ENCODE measurements at regions not wholly inside any gene's neighbourhood (a gene's known extent, or its start where the extent isn't known, plus 50 kb on each side); places are given as distances from the start of the nearest gene placed in this dataset.

DNA sequence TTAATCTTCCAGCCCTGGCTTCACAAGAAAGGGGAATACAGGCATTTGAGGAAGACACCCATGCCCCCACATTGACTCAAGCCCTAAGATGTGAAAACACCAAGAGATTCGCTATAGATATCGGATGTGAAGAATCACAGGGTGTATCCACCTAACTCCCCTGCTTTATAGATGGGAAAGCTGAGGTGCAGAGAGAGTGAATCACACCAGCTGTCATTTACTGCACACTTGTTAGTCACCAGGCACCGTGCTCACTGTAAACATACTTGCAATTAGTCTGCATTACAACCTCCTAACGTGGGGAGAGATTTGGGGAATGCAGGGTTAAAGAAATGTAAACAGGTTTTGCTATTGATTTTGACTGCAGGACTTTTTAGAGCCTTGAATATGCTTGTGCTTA lies 325.5 kb downstream of the C16orf95 start:
- H3K4me1 ChIP-seq (ENCODE audit: control insufficient read depth, insufficient read depth, low read length) = peaks cover 7% of the 10 kb centered on the region

DNA sequence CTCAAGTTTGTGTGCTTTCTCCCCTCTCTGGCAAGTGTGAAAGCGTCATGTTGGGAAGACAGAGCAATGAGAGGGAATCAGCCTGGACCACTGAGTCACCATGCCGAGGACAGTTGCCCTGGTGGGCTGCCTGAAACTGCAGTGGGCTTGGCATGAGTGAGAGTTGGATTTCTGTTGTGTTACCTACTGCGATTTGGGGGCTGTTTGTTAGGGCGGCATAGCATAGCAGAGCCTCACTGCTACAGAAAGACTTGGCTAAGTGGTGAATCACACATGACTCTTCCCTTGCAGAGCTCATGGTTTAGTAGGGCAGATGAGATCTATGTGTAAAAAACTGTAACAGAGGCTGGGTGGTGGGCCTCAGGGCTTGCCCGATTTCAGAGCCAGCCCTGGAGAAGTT lies 324.6 kb downstream of the C16orf95 start:
- Histone ChIP-seq H3K4me1 (ENCODE audit: control insufficient read depth, insufficient read depth, low read length) (peaks cover 7% of the 10 kb centered on the region), H3K9me3 (ENCODE audit: control insufficient read depth, low read length) (no peaks in the 10 kb centered on the region), H3K36me3 (ENCODE audit: control insufficient read depth, insufficient read depth, low read length) (no peaks in the 10 kb centered on the region), H3K4me3 (ENCODE audit: insufficient read depth, low read depth, low read length) (no peak overlapping the region), H3K27me3 (ENCODE audit: control insufficient read depth, insufficient read depth, low read length, poor library complexity, severe bottlenecking) (peaks cover 7% of the 10 kb centered on the region), H3K27ac (ENCODE audit: insufficient read depth, low read depth, low read length, poor library complexity, severe bottlenecking) (no peak overlapping the region)
- WGBS, 2 experiments = 86 to 89% methylated on average over 5 of the region's 5 CpGs

More for the DNA sequence above, 325.5 kb downstream of the C16orf95 start:
- Histone ChIP-seq H3K27ac (ENCODE audit: insufficient read depth, low read depth, low read length, poor library complexity, severe bottlenecking) (no peak overlapping the region), H3K36me3 (ENCODE audit: control insufficient read depth, insufficient read depth, low read length) (no peaks in the 10 kb centered on the region), H3K4me3 (ENCODE audit: insufficient read depth, low read depth, low read length) (no peak overlapping the region), H3K27me3 (ENCODE audit: control insufficient read depth, insufficient read depth, low read length, poor library complexity, severe bottlenecking) (peaks cover 5% of the 10 kb centered on the region), H3K9me3 (ENCODE audit: control insufficient read depth, low read length) (no peaks in the 10 kb centered on the region)
- WGBS, 2 experiments = 74 to 77% methylated on average over 3 to 4 of the region's 4 CpGs

DNA sequence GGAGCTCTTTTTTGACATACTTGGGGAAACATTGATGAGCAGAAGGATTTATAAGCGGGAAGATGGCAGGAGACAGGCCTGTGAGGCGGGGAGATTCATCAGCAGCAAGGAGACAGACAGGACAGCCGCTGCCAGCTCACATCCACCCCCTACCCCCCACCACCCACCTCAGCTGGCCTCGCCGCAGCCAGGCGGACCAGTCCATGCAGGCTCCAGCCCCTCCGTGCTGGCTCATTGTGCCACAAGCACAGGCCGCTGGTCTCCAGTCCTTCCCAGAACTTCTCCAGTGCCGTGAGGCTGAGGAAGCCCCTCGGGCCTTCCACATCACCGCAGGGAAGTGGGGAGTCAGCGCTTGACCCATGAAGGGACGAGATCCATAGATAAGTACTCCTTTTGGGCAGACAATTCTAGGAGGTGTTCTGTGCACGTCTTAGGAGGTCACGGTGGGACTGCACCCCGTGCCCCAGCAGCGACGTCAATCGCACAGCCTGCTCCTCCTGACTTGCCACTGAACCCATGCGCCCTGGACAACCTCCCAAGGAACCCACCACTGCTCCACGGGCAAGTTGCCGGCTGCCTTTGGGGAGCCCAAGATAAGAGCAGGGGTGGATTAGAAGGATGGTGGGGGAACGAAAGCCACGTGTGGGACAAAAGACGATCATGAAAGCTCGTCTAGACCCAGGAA lies 323.6 kb downstream of the C16orf95 start:
- no peak overlapping the region for H3K27ac ChIP-seq (ENCODE audit: insufficient read depth, low read depth, low read length, poor library complexity, severe bottlenecking)
- no peak overlapping the region for H3K4me3 ChIP-seq (ENCODE audit: insufficient read depth, low read depth, low read length)
- peaks cover 7% of the 10 kb centered on the region for H3K4me1 ChIP-seq (ENCODE audit: control insufficient read depth, insufficient read depth, low read length)
- H3K36me3 ChIP-seq (ENCODE audit: control insufficient read depth, insufficient read depth, low read length) = no peaks in the 10 kb centered on the region
- 95 to 96% methylated on average over 26 of the region's 26 CpGs for WGBS, 2 experiments
- H3K27me3 ChIP-seq (ENCODE audit: control insufficient read depth, insufficient read depth, low read length, poor library complexity, severe bottlenecking) = peaks cover 7% of the 10 kb centered on the region
- H3K9me3 ChIP-seq (ENCODE audit: control insufficient read depth, low read length) = no peaks in the 10 kb centered on the region

GRCh38 chr16:86994215-86994614 lies 323.0 kb downstream of the C16orf95 start:
- H3K9me3 ChIP-seq (ENCODE audit: control insufficient read depth, low read length) = no peaks in the 10 kb centered on the region
- peaks cover 7% of the 10 kb centered on the region for H3K4me1 ChIP-seq (ENCODE audit: control insufficient read depth, insufficient read depth, low read length)
- no peak overlapping the region for H3K27ac ChIP-seq (ENCODE audit: insufficient read depth, low read depth, low read length, poor library complexity, severe bottlenecking)
- H3K4me3 ChIP-seq (ENCODE audit: insufficient read depth, low read depth, low read length) = no peak overlapping the region
- WGBS, 2 experiments = 78 to 88% methylated on average over 2 to 3 of the region's 3 CpGs
- H3K27me3 ChIP-seq (ENCODE audit: control insufficient read depth, insufficient read depth, low read length, poor library complexity, severe bottlenecking) = peaks cover 7% of the 10 kb centered on the region
- H3K36me3 ChIP-seq (ENCODE audit: control insufficient read depth, insufficient read depth, low read length) = no peaks in the 10 kb centered on the region

- H3K36me3 ChIP-seq (ENCODE audit: control insufficient read depth, insufficient read depth, low read length) = no peaks in the 10 kb centered on the region
- no peak overlapping the region for H3K4me3 ChIP-seq (ENCODE audit: insufficient read depth, low read depth, low read length)
- no peaks in the 10 kb centered on the region for H3K9me3 ChIP-seq (ENCODE audit: control insufficient read depth, low read length)
- 48 to 53% methylated on average over 12 of the region's 12 CpGs for WGBS, 2 experiments
- H3K27me3 ChIP-seq (ENCODE audit: control insufficient read depth, insufficient read depth, low read length, poor library complexity, severe bottlenecking) = peaks cover 7% of the 10 kb centered on the region
- no peak overlapping the region for H3K27ac ChIP-seq (ENCODE audit: insufficient read depth, low read depth, low read length, poor library complexity, severe bottlenecking)
- peaks cover 7% of the 10 kb centered on the region for H3K4me1 ChIP-seq (ENCODE audit: control insufficient read depth, insufficient read depth, low read length)
Measured at GRCh38 chr16:86994651-86995171, 322.5 kb downstream of the C16orf95 start.

DNA sequence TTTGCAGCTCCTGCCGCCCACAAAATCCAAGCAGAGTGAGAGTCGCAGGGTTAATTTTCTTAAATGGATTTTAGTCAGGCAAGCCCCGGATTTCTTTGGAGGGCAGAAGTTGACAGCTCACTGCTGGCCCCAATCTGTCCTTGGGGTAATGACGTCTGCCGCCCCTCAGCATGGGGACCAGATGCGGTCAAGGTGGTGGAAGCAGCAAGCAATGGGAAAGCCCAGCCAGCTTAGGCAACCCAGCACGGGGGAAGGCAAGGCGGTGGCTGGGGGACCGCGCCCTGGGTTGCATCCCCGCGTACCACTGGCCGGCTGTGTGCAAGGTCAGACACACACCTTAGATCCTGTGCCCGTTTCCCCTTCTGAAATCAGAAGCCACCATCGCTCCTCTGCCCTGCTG lies 321.7 kb downstream of the C16orf95 start:
- H3K4me3 ChIP-seq (ENCODE audit: insufficient read depth, low read depth, low read length) = no peak overlapping the region

GRCh38 chr16:86996081-86996480 lies 321.1 kb downstream of the C16orf95 start:
- 94 to 95% methylated on average over 10 of the region's 10 CpGs for WGBS, 2 experiments
- Histone ChIP-seq H3K36me3 (ENCODE audit: control insufficient read depth, insufficient read depth, low read length) (no peaks in the 10 kb centered on the region), H3K27ac (ENCODE audit: insufficient read depth, low read depth, low read length, poor library complexity, severe bottlenecking) (no peak overlapping the region), H3K4me3 (ENCODE audit: insufficient read depth, low read depth, low read length) (no peak overlapping the region), H3K4me1 (ENCODE audit: control insufficient read depth, insufficient read depth, low read length) (peaks cover 7% of the 10 kb centered on the region), H3K27me3 (ENCODE audit: control insufficient read depth, insufficient read depth, low read length, poor library complexity, severe bottlenecking) (peaks cover 7% of the 10 kb centered on the region), H3K9me3 (ENCODE audit: control insufficient read depth, low read length) (no peaks in the 10 kb centered on the region)

More for the DNA sequence above, 321.7 kb downstream of the C16orf95 start:
- 88% methylated on average over 15 of the region's 15 CpGs for WGBS, 2 experiments
- Histone ChIP-seq H3K27me3 (ENCODE audit: control insufficient read depth, insufficient read depth, low read length, poor library complexity, severe bottlenecking) (peaks cover 7% of the 10 kb centered on the region), H3K4me1 (ENCODE audit: control insufficient read depth, insufficient read depth, low read length) (peaks cover 7% of the 10 kb centered on the region), H3K36me3 (ENCODE audit: control insufficient read depth, insufficient read depth, low read length) (no peaks in the 10 kb centered on the region), H3K27ac (ENCODE audit: insufficient read depth, low read depth, low read length, poor library complexity, severe bottlenecking) (no peak overlapping the region), H3K9me3 (ENCODE audit: control insufficient read depth, low read length) (no peaks in the 10 kb centered on the region)

GRCh38 chr16:86997058-86997457 lies 320.1 kb downstream of the C16orf95 start:
- no peak overlapping the region for H3K4me3 ChIP-seq (ENCODE audit: insufficient read depth, low read depth, low read length)
- H3K36me3 ChIP-seq (ENCODE audit: control insufficient read depth, insufficient read depth, low read length) = no peaks in the 10 kb centered on the region
- WGBS, 2 experiments = 93% methylated on average over 11 of the region's 11 CpGs

GRCh38 chr16:86998196-86999001 lies 318.8 kb downstream of the C16orf95 start:
- WGBS, 2 experiments = 89% methylated on average over 20 of the region's 21 CpGs
- H3K27ac ChIP-seq (ENCODE audit: insufficient read depth, low read depth, low read length, poor library complexity, severe bottlenecking) = no peak overlapping the region
- no peaks in the 10 kb centered on the region for H3K9me3 ChIP-seq (ENCODE audit: control insufficient read depth, low read length)
- no peaks in the 10 kb centered on the region for H3K36me3 ChIP-seq (ENCODE audit: control insufficient read depth, insufficient read depth, low read length)
- no peak overlapping the region for H3K4me3 ChIP-seq (ENCODE audit: insufficient read depth, low read depth, low read length)
- peaks cover 7% of the 10 kb centered on the region for H3K27me3 ChIP-seq (ENCODE audit: control insufficient read depth, insufficient read depth, low read length, poor library complexity, severe bottlenecking)
- H3K4me1 ChIP-seq (ENCODE audit: control insufficient read depth, insufficient read depth, low read length) = peaks cover 7% of the 10 kb centered on the region

More at GRCh38 chr16:86997058-86997457, 320.1 kb downstream of the C16orf95 start:
- H3K4me1 ChIP-seq (ENCODE audit: control insufficient read depth, insufficient read depth, low read length) = peaks cover 7% of the 10 kb centered on the region
- no peaks in the 10 kb centered on the region for H3K9me3 ChIP-seq (ENCODE audit: control insufficient read depth, low read length)
- H3K27ac ChIP-seq (ENCODE audit: insufficient read depth, low read depth, low read length, poor library complexity, severe bottlenecking) = no peak overlapping the region
- H3K27me3 ChIP-seq (ENCODE audit: control insufficient read depth, insufficient read depth, low read length, poor library complexity, severe bottlenecking) = peaks cover 7% of the 10 kb centered on the region

DNA sequence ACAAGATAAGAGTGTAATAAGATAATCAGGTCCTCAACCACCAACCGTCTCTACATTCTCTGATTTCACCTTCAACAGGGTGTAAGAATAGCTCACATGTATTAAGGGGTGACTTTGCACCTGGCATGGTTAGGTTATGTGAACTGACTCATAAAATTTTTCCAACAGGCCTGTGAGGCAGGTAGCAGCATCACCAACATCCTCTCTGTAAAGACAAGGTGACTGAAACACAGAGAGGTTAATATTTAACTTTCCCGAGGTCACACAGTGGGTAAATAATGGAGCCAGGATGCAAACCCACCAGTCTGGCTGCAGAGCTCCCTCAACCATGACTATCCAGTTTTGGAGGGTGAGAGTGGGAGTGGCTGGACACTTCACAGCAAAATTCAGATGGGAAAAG lies 317.2 kb downstream of the C16orf95 start:
- H3K4me3 ChIP-seq (ENCODE audit: insufficient read depth, low read depth, low read length) = no peak overlapping the region
- peaks cover 3% of the 10 kb centered on the region for H3K27me3 ChIP-seq (ENCODE audit: control insufficient read depth, insufficient read depth, low read length, poor library complexity, severe bottlenecking)
- H3K9me3 ChIP-seq (ENCODE audit: control insufficient read depth, low read length) = no peaks in the 10 kb centered on the region
- no peaks in the 10 kb centered on the region for H3K36me3 ChIP-seq (ENCODE audit: control insufficient read depth, insufficient read depth, low read length)
- WGBS, 2 experiments = 89 to 94% methylated on average over 1 to 2 of the region's 2 CpGs
- no peak overlapping the region for H3K27ac ChIP-seq (ENCODE audit: insufficient read depth, low read depth, low read length, poor library complexity, severe bottlenecking)
- H3K4me1 ChIP-seq (ENCODE audit: control insufficient read depth, insufficient read depth, low read length) = peaks cover 2% of the 10 kb centered on the region
